H54 (cell line): ENCODE measurements at regions not wholly inside any gene's neighbourhood (a gene's known extent, or its start where the extent isn't known, plus 50 kb on each side); places are given as distances from the start of the nearest gene placed in this dataset.

Experiments used
- DNase-seq: peaks from one replicate; pipeline ENCODE4 v3.0.0; 2011; ENCODE audit warnings: low spot score, mixed read lengths; ENCODE audit not compliant: insufficient read length
- FAIRE-seq: peaks from 3 replicates; lab custom pipeline; 2011; peaks lifted over from hg19 to GRCh38; lab: Jason Lieb, UNC
- POLR2A ChIP-seq: IDR thresholded peaks from 2 replicates; pipeline ENCODE4 v1.6.1; 2011; ENCODE audit warnings: low read depth, mild to moderate bottlenecking, low read length

- no peak for FAIRE-seq
- TF ChIP-seq POLR2A, result no peak
- DNase-seq, result no peak
Measured at GRCh38 chr18:67742525-67742924, 226.0 kb upstream of the DSEL start.

GRCh38 chr18:67735506-67735905 is 219.0 kb upstream of the DSEL start:
- TF ChIP-seq POLR2A, result no peak
- DNase-seq (no peak), FAIRE-seq (no peak)

GRCh38 chr18:67733088-67733487 is 216.6 kb upstream of the DSEL start:
- TF ChIP-seq POLR2A, result no peak
- FAIRE-seq, result peak; percentile 6
- peak; percentile 4 for DNase-seq

GRCh38 chr18:67731851-67732250 is 215.3 kb upstream of the DSEL start:
- FAIRE-seq (no peak), DNase-seq (no peak)
- TF ChIP-seq POLR2A, result no peak

- FAIRE-seq (peak; percentile 45), DNase-seq (no peak)
- no peak for TF ChIP-seq POLR2A
Measured at GRCh38 chr18:67730886-67731285, 214.4 kb upstream of the DSEL start.

GRCh38 chr18:67728364-67728763 is 211.8 kb upstream of the DSEL start:
- FAIRE-seq, result no peak
- TF ChIP-seq POLR2A, result no peak
- no peak for DNase-seq

- no peak for DNase-seq
- TF ChIP-seq POLR2A, result no peak
- FAIRE-seq, result no peak
Measured at GRCh38 chr18:67726882-67727281, 210.4 kb upstream of the DSEL start.

GRCh38 chr18:67717800-67718199 is 201.3 kb upstream of the DSEL start:
- TF ChIP-seq POLR2A, result no peak
- FAIRE-seq, result no peak
- no peak for DNase-seq

GRCh38 chr18:67715567-67715966 is 199.0 kb upstream of the DSEL start:
- FAIRE-seq (no peak), DNase-seq (no peak)
- no peak for TF ChIP-seq POLR2A

- no peak for DNase-seq
- TF ChIP-seq POLR2A, result no peak
Measured at GRCh38 chr18:67710639-67711038, 194.1 kb upstream of the DSEL start.

GRCh38 chr18:67705748-67706147 is 189.2 kb upstream of the DSEL start:
- FAIRE-seq (no peak), DNase-seq (no peak)
- TF ChIP-seq POLR2A, result no peak

More at GRCh38 chr18:67710639-67711038, 194.1 kb upstream of the DSEL start:
- no peak for FAIRE-seq

GRCh38 chr18:67695684-67696083 is 179.2 kb upstream of the DSEL start:
- DNase-seq, result no peak

GRCh38 chr18:67694787-67695186 is 178.3 kb upstream of the DSEL start:
- DNase-seq, result no peak
- no peak for FAIRE-seq
- no peak for TF ChIP-seq POLR2A

More at GRCh38 chr18:67695684-67696083, 179.2 kb upstream of the DSEL start:
- no peak for FAIRE-seq
- TF ChIP-seq POLR2A, result no peak

- no peak for FAIRE-seq
- TF ChIP-seq POLR2A, result no peak
Measured at GRCh38 chr18:67692811-67693210, 176.3 kb upstream of the DSEL start.

GRCh38 chr18:67682516-67682915 is 166.0 kb upstream of the DSEL start:
- no peak for TF ChIP-seq POLR2A
- FAIRE-seq (no peak), DNase-seq (no peak)

More at GRCh38 chr18:67692811-67693210, 176.3 kb upstream of the DSEL start:
- no peak for DNase-seq

GRCh38 chr18:67677489-67677888 is 161.0 kb upstream of the DSEL start:
- FAIRE-seq (no peak), DNase-seq (no peak)
- TF ChIP-seq POLR2A, result no peak

- FAIRE-seq (no peak), DNase-seq (no peak)
- TF ChIP-seq POLR2A, result no peak
Measured at GRCh38 chr18:67672716-67673115, 156.2 kb upstream of the DSEL start.
